GM18505 (cell line): ENCODE measurements at regions not wholly inside any gene's neighbourhood (a gene's known extent, or its start where the extent isn't known, plus 50 kb on each side); places are given as distances from the start of the nearest gene placed in this dataset.

Experiments used
- ATAC-seq: cut with Tn5 transposase; IDR thresholded peaks from one replicate; pipeline ENCODE4 v1.9.1; 2021; ENCODE audit not compliant: unreplicated experiment
- POLR2A ChIP-seq: IDR thresholded peaks from 4 replicates; pipeline ENCODE4 v1.6.1; 2011; ENCODE audit warnings: borderline replicate concordance; ENCODE audit not compliant: insufficient read depth, insufficient read length; ENCODE audit errors: extremely low read depth

GRCh38 chr20:22449188-22449973 lies 135.0 kb downstream of the FOXA2 start:
- no peak for TF ChIP-seq POLR2A
- no peak for ATAC-seq

GRCh38 chr20:22447447-22447778 lies 137.0 kb downstream of the FOXA2 start:
- no peak for ATAC-seq

GRCh38 chr20:22446613-22447446 lies 137.5 kb downstream of the FOXA2 start:
- no peak for ATAC-seq
- no peak for TF ChIP-seq POLR2A

More at GRCh38 chr20:22447447-22447778, 137.0 kb downstream of the FOXA2 start:
- no peak for TF ChIP-seq POLR2A

- ATAC-seq: no peak
- TF ChIP-seq POLR2A: no peak
Observed at GRCh38 chr20:22442318-22442717, 142.1 kb downstream of the FOXA2 start.

GRCh38 chr20:22438926-22439325 lies 145.4 kb downstream of the FOXA2 start:
- ATAC-seq: no peak
- no peak for TF ChIP-seq POLR2A

GRCh38 chr20:22438346-22438745 lies 146.0 kb downstream of the FOXA2 start:
- no peak for ATAC-seq
- TF ChIP-seq POLR2A: no peak

- TF ChIP-seq POLR2A: no peak
Observed at GRCh38 chr20:22437354-22437753, 147.0 kb downstream of the FOXA2 start.

GRCh38 chr20:22431419-22431818 lies 153.0 kb downstream of the FOXA2 start:
- ATAC-seq: no peak
- TF ChIP-seq POLR2A: no peak

More at GRCh38 chr20:22437354-22437753, 147.0 kb downstream of the FOXA2 start:
- ATAC-seq: no peak

GRCh38 chr20:22430746-22431168 lies 153.6 kb downstream of the FOXA2 start:
- ATAC-seq: no peak
- no peak for TF ChIP-seq POLR2A

- no peak for TF ChIP-seq POLR2A
- ATAC-seq: no peak
Observed at GRCh38 chr20:22430154-22430745, 154.1 kb downstream of the FOXA2 start.

GRCh38 chr20:22429175-22430153 lies 154.9 kb downstream of the FOXA2 start:
- ATAC-seq: no peak
- no peak for TF ChIP-seq POLR2A

GRCh38 chr20:22428051-22428450 lies 156.3 kb downstream of the FOXA2 start:
- no peak for ATAC-seq
- no peak for TF ChIP-seq POLR2A
